Activated T-cell treated with anti-CD3 and anti-CD28 coated beads, Interleukin-2, amount 50 U/mL, for 72 hours (primary cell): ENCODE measurements at regions not wholly inside any gene's neighbourhood (a gene's known extent, or its start where the extent isn't known, plus 50 kb on each side); places are given as distances from the start of the nearest gene placed in this dataset.
"Not testable (repeated sequence)": the region's sequence is repeated elsewhere in the genome, so short reads cannot be mapped to it uniquely, and the experiment has no call there.

ENCODE experiments used
- ATAC-seq, 2 donors: fragments of 150-1000 bp; cut with Tn5 transposase; replicated peaks in 1 of 2; 2 replicates each; pipeline ENCODE4 v1.10.0; 2021; ENCODE audit warnings: moderate library complexity in 2 of 2, mild to moderate bottlenecking in 1 of 2
- DNase-seq, 2 donors: peaks; one replicate each; pipeline ENCODE4 v3.0.0; 2021 to 2022; ENCODE audit warnings: mixed read lengths in 1 of 2
- H3K27ac Mint-ChIP-seq: one replicate; pipeline ENCODE4 v1.8.0; 2022; ENCODE audit warnings: mild to moderate bottlenecking, moderate library complexity, mixed read lengths
- H3K27me3 Mint-ChIP-seq: one replicate; pipeline ENCODE4 v1.8.0; 2022; ENCODE audit warnings: low read depth, mixed read lengths
- H3K36me3 Mint-ChIP-seq, 2 donors: one replicate each; pipeline ENCODE4 v1.8.0; 2022; ENCODE audit warnings: mixed read lengths in 2 of 2, mild to moderate bottlenecking in 1 of 2; ENCODE audit not compliant: insufficient read depth in 2 of 2
- H3K4me1 Mint-ChIP-seq: one replicate; pipeline ENCODE4 v1.8.0; 2022; ENCODE audit warnings: low read depth, mixed read lengths
- H3K4me3 Mint-ChIP-seq, 2 donors: one replicate each; pipeline ENCODE4 v1.8.0; 2022; ENCODE audit warnings: mild to moderate bottlenecking in 2 of 2, mixed read lengths in 2 of 2, moderate library complexity in 2 of 2
- H3K9me3 Mint-ChIP-seq, 2 donors: one replicate each; pipeline ENCODE4 v1.8.0; 2022; ENCODE audit warnings: mixed read lengths in 2 of 2

DNA sequence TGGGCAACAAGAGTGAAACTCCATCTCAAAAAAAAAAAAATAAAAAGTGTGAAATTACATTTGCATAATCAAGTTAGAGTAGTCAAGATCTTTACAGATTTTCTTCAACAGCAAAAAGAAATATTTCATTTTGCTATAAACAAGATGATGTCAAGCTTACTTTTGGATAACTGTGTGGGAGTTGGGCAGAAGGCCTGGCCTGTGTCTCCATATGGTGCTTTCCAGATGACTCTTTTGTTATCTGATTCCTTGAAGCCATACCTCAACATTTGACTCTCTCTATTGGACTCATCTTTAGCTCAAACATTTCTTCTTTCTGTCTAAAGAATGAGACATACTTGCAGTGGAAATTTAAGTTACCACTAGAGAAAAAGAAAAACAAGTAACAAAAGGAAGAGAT is 246.8 kb downstream of the MSX2 start:
- DNase-seq, result no peak
- peaks cover 7 to 19% of the 10 kb centered on the region in 2 donors for H3K9me3 Mint-ChIP-seq
- no peak overlapping the region for H3K4me3 Mint-ChIP-seq
- H3K36me3 Mint-ChIP-seq, result peaks cover 0 to 3% of the 10 kb centered on the region in 2 donors
- ATAC-seq, result no peak
- no peaks in the 10 kb centered on the region for H3K4me1 Mint-ChIP-seq
- no peak overlapping the region for H3K27ac Mint-ChIP-seq
- peaks cover 8% of the 10 kb centered on the region for H3K27me3 Mint-ChIP-seq

DNA sequence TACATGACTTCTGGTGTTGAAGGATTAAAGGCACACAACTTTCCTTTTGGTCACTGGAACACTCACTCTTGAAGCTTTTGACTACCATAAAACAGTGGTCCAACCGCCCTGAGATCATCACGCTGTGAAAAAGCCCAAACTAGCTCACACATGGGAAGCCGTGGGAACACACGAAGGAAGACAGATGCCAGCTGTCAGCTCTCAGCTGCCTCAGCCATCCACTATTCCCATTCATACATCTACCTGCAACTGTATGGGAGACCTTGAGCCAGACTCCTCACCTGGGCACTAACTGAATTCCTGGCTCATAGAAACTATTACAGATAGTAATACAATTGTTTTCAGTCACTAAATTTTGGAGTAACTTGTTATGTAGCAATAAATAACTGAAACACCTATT is 246.1 kb downstream of the MSX2 start:
- H3K27ac Mint-ChIP-seq, result no peak overlapping the region
- no peaks in the 10 kb centered on the region for H3K4me1 Mint-ChIP-seq
- H3K9me3 Mint-ChIP-seq, result peaks cover 9 to 24% of the 10 kb centered on the region in 2 donors
- ATAC-seq, result no peak
- no peak overlapping the region for H3K4me3 Mint-ChIP-seq
- H3K27me3 Mint-ChIP-seq, result peaks cover 8% of the 10 kb centered on the region
- no peak for DNase-seq
- peaks cover 0 to 4% of the 10 kb centered on the region in 2 donors for H3K36me3 Mint-ChIP-seq

DNA sequence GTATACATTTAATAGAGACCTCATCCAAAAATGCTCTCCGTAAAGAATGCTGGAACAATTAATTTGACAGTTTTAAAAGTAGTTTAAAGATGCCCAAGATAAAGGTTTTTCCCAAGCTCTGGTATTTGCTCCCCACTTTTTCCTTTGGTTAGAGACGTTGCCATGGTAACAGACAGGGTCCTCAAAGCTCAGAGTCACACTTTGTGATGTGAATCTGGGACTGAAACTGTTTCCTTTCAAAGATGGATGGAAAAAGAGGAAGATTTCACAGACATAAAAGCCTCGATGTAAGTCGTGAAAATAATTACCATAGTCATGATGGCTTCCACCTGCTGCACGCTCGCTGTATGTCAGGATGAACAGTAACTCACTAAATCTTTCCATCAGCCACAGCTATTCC is 229.5 kb downstream of the MSX2 start:
- no peaks in the 10 kb centered on the region for H3K9me3 Mint-ChIP-seq
- no peaks in the 10 kb centered on the region for H3K36me3 Mint-ChIP-seq
- ATAC-seq, result no peak
- H3K4me1 Mint-ChIP-seq, result no peaks in the 10 kb centered on the region
- DNase-seq, result no peak
- H3K27me3 Mint-ChIP-seq, result peaks cover 7% of the 10 kb centered on the region
- no peak overlapping the region for H3K4me3 Mint-ChIP-seq
- no peak overlapping the region for H3K27ac Mint-ChIP-seq

DNA sequence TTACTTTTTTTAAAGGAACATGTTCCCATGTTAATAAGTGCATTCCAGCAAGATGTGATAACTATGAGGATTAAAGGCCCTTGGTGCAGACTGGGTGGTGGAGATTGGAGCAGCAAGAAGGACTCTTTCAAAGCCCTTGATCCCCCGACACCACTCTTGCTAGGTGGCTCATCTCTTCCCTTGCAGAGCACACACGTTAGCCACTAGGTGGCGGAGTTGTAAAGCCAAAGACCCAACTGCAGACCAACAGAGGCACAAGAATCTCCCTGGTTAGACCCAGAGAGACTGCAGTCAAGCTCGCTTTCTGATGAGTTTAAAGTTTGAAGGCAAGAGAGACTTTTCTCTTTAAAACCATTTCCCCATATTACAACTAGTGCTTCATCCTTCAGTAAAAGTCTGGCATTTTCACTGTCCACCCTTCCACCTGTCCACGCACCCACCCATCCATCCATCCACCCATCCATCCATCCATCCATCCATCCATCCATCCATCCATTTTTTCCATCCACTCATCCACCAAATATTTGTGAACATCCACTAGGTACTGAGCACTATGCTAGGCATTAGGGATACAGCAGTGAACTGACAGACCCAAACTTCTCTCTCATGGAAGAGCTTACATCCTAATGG is 226.9 kb downstream of the MSX2 start:
- H3K36me3 Mint-ChIP-seq, result no peaks in the 10 kb centered on the region
- ATAC-seq, result peak; percentile 75 to 87

DNA sequence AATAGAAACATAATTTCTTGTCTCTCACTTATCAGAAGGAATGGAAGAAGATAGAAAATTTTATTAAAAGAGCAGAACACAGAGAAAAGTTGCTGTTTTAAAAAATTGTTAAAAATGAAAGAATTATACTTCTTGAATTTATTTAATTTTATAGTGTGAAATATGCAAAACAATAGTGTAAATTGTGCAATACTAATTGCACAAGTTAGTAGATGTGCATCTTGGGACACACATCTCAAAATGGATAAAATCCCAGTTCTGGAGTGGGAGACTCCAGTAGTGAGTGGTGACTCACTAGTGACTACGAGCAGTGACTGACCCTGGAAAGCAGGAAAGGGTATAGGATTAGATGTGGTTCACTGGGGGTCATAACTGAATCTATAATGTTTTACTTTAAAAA is 223.2 kb downstream of the MSX2 start:
- Mint-ChIP-seq H3K27ac (no peak overlapping the region), H3K4me3 (no peak overlapping the region), H3K9me3 (no peaks in the 10 kb centered on the region), H3K27me3 (peaks cover 28% of the 10 kb centered on the region), H3K4me1 (no peaks in the 10 kb centered on the region), H3K36me3 (no peaks in the 10 kb centered on the region)
- ATAC-seq, result no peak
- no peak for DNase-seq

More for the DNA sequence above, 226.9 kb downstream of the MSX2 start:
- DNase-seq, result peak; percentile 48 to 61
- Mint-ChIP-seq H3K4me1 (no peaks in the 10 kb centered on the region), H3K4me3 (no peak overlapping the region), H3K27me3 (peaks cover 15% of the 10 kb centered on the region), H3K9me3 (no peaks in the 10 kb centered on the region), H3K27ac (no peak overlapping the region)

DNA sequence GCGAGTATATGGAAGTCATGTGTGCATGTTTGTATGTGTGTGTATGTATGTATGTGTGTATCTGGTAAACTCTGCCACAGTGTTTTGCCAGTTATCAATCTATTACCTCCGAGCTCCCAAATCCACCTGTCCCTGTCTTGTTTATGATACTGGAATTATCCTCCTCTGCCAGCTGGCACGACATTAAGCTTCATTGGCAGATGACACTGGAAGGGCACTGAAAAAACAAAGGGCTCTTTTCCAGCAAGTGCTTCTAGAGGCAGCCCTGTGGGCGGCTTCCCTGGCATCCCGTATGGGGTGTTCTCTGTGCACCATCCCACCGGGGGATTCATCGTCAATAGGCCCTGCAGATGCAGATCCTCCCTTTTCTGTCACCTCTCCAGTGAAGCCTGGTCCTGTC is 221.5 kb downstream of the MSX2 start:
- H3K36me3 Mint-ChIP-seq, result no peaks in the 10 kb centered on the region
- DNase-seq (no peak), ATAC-seq (no peak)
- H3K27me3 Mint-ChIP-seq, result peaks cover 28% of the 10 kb centered on the region
- no peaks in the 10 kb centered on the region for H3K4me1 Mint-ChIP-seq
- no peak overlapping the region for H3K4me3 Mint-ChIP-seq
- no peak overlapping the region for H3K27ac Mint-ChIP-seq
- H3K9me3 Mint-ChIP-seq, result no peaks in the 10 kb centered on the region

DNA sequence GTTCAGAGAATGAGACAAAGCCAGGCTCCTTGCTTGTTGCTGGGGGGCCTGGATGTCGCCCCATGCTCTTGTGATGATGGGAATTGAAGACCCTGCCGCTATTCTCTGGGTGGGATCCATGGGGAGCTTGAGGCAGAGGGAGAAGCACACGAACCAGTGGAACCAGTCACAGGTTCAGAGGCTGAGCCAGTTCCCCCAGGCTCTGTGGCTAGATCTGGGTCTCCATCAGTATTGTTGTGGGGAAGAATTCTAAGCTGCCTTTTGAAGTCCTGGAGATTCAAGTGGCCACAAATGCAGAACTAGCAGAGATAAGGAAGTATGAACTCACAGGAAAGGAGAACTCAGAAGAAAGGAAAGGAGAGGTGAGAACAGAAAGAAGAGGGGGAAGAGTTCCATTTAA is 219.4 kb downstream of the MSX2 start:
- H3K27me3 Mint-ChIP-seq, result peaks cover 20% of the 10 kb centered on the region
- H3K36me3 Mint-ChIP-seq, result no peaks in the 10 kb centered on the region
- DNase-seq, result no peak
- ATAC-seq, result no peak
- H3K27ac Mint-ChIP-seq, result no peak overlapping the region
- H3K4me1 Mint-ChIP-seq, result no peaks in the 10 kb centered on the region
- no peak overlapping the region for H3K4me3 Mint-ChIP-seq
- no peaks in the 10 kb centered on the region for H3K9me3 Mint-ChIP-seq

DNA sequence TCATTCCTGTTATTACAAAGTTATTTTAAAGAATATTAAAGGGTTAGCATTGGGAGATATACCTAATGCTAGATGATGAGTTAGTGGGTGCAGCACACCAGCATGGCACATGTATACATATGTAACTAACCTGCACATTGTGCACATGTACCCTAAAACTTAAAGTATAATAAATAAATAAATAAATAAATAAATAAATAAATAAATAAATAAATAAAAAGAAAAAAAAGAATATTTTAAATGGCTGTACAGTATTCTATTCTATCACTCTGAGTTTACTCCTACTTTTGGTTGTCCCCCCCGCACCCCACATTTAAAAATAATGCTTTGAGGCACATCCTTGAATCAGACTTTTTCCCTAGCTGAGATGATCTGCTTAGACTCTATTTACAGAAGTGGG is 218.6 kb downstream of the MSX2 start:
- ATAC-seq, H3K27ac Mint-ChIP-seq, H3K9me3 Mint-ChIP-seq, H3K36me3 Mint-ChIP-seq, H3K4me1 Mint-ChIP-seq, DNase-seq, H3K4me3 Mint-ChIP-seq: not testable (repeated sequence)
- H3K27me3 Mint-ChIP-seq, result peaks cover 13% of the 10 kb centered on the region

DNA sequence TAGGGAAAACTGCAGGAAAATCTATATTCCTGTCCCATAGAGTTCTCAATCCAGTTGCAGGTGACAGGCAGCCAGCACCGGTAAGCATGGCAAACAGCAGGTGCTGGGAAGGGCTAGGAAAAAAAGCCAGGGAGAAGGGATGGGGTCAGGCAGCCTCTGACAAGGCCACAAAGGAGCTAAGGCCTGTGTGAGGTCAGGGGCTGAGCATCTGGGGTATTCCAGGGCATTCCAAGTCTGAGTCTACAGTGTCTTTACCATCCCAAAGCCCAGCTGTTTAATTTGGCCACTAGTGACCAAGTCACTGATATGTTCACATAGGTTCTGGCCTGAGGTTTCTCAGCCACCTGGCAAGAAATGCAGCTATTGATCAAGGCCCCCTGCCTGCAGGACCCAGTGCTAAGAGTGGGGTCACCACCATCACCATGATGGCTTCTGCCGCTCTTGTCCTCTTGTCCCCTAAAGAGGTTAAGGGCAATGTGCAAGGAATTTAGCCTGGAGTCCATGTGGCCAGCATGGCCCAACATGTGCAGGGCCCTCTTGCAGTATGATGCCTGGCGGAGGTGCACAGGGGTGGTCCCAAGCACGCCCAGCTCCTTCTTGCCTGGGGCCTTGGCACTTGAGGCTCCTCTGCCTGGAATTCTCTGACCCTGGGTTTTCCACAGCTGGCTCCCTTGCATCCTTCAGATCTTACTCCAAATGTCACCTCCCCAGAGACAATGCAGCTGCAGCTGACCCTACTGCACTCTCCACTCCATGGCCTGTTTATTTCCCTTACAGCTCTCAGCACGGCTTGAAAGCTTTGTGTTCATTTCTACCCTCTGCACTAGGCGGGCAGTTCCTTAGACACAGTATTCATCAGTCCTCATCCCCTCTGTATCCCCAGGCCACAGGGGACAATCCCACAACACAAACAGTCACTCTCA is 213.1 kb downstream of the MSX2 start:
- Mint-ChIP-seq H3K4me3 (no peak overlapping the region), H3K27me3 (peaks cover 10% of the 10 kb centered on the region), H3K27ac (no peak overlapping the region), H3K36me3 (no peaks in the 10 kb centered on the region), H3K9me3 (peaks cover 0 to 2% of the 10 kb centered on the region in 2 donors), H3K4me1 (no peaks in the 10 kb centered on the region)
- ATAC-seq (no peak), DNase-seq (no peak)

DNA sequence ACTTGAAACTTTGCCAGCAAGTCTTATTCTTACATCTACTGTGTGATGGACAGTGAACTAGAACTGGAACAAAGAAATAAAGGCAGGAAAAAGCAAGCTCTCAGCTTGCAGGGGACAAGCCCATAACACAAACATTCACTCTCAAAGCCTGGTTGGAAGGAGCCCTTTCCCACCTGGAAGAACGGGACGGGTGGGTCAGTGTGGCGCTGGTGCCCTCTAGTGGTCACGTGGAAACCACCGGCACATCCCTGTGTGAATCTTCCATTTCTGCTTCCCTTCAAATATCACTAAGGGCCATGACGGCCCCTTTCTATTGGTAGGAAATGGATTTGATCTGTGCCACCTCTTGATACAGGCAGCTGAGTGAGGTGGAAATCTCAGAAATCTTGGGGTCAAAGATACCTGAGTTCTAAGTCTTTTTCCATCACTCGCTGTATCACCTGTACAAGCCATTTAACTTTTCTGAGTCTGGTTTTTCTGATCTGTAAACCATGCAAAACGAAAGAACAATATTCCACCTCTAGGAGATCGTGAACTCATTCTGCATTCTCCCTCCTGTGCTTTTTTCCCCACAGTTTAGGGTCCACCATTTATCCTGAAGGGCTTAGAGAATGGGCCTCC is 211.6 kb downstream of the MSX2 start:
- H3K4me1 Mint-ChIP-seq, result no peaks in the 10 kb centered on the region
- ATAC-seq (no peak), DNase-seq (peak; percentile 32 to 39)
- H3K27ac Mint-ChIP-seq, result no peak overlapping the region
- no peak overlapping the region for H3K4me3 Mint-ChIP-seq
- H3K36me3 Mint-ChIP-seq, result no peaks in the 10 kb centered on the region
- H3K9me3 Mint-ChIP-seq, result peaks cover 0 to 5% of the 10 kb centered on the region in 2 donors
- H3K27me3 Mint-ChIP-seq, result peaks cover 10% of the 10 kb centered on the region

DNA sequence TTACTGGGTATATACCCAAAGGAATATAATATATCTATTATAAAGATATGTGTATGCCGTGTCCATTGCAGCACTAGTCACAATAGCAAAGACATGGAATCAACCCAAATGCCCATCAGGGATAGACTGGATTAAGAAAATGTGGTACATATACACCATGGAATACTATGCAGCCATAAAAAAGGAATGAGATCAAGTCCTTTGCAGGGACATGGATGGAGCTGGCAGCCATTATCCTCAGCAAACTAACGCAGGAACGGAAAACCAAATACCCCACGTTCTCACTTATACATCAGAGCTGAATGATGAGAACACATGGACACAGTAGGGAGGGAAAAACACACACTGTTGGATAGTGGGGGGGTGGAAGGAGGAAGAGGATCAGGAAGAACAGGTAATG is 206.7 kb downstream of the MSX2 start:
- not testable (repeated sequence) for H3K4me3 Mint-ChIP-seq, H3K9me3 Mint-ChIP-seq, ATAC-seq, H3K4me1 Mint-ChIP-seq, DNase-seq, H3K27ac Mint-ChIP-seq, H3K36me3 Mint-ChIP-seq
- peaks cover 10% of the 10 kb centered on the region for H3K27me3 Mint-ChIP-seq

DNA sequence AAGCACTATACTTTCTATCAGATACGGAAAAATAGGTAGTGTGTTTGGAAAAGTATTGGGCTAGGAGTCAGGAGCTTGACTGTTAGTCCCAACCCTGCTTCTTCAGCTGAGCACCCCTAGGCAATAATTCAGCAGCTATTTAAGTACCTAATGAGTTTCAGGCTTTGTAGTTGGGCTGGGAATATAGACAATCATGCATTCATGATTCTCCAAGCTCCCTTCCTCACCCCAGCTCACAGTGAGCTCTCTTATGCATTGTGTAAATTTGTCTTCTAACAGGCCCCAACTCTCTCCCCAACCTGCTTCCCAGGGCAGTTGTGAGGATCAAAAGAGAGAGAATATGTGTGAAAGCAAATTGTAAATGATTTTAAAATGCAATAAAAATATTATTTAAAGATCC is 201.2 kb downstream of the MSX2 start:
- DNase-seq, result no peak
- H3K9me3 Mint-ChIP-seq, result no peaks in the 10 kb centered on the region
- H3K4me1 Mint-ChIP-seq, result no peaks in the 10 kb centered on the region
- no peaks in the 10 kb centered on the region for H3K36me3 Mint-ChIP-seq
- H3K4me3 Mint-ChIP-seq, result no peak overlapping the region
- no peak overlapping the region for H3K27ac Mint-ChIP-seq
- H3K27me3 Mint-ChIP-seq, result no peaks in the 10 kb centered on the region
- ATAC-seq, result no peak

DNA sequence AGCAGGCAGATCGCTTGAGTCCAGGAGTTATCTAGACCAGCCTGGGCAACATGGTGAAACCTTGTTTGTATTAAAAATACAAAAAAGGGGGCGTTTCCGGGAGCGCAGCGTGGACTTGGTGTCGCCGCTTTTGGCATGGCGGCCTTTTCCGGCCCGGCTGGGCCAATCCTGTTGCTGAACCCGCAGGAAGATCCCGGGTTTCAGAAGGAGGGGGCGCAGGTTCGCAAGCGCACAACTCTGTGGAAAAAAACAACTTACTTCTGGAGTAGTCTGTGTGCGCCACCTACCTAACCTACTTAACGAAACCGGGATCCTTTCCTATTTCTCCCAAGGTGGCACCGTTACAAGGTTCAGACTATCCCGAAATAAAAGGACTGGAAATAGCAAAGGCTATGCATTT is 198.6 kb downstream of the MSX2 start:
- ATAC-seq (no peak), DNase-seq (no peak)
- no peaks in the 10 kb centered on the region for H3K27me3 Mint-ChIP-seq
- no peak overlapping the region for H3K27ac Mint-ChIP-seq
- H3K4me1 Mint-ChIP-seq, result no peaks in the 10 kb centered on the region
- H3K9me3 Mint-ChIP-seq, result no peaks in the 10 kb centered on the region
- no peaks in the 10 kb centered on the region for H3K36me3 Mint-ChIP-seq
- H3K4me3 Mint-ChIP-seq, result no peak overlapping the region
